ENCODE measurements at regions not wholly inside any gene's neighbourhood (a gene's known extent, or its start where the extent isn't known, plus 50 kb on each side); places are given as distances from the start of the nearest gene placed in this dataset.

DNA sequence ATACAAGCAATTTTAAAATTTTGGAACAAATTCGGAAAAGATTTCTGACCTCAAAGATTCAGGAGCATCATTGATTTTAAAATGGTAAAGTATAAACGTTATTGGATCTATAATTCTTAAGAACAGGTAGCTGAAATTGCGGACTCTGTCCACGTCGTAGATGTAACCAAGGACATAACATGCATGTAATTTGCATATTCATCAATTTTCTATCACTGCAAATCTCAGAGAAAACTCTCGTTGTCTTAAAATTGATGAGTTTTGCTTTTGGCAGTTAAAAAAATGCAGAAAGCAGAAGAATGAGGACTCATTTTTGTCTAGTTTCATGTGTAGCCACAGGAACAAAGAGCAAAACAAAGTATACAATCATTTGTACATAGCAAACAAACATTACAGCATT lies 1094.4 kb downstream of the SI start:
- Histone ChIP-seq H3K9me3 (no peaks in the 10 kb centered on the region), H3K4me1 (no peaks in the 10 kb centered on the region), H3K27me3 (no peaks in the 10 kb centered on the region), H3K9ac (no peak overlapping the region), H3K36me3 (no peaks in the 10 kb centered on the region), H3K27ac (no peak overlapping the region), H3K4me2 (no peak overlapping the region), H3K4me3 (no peak overlapping the region), H4K20me1 (no peaks in the 10 kb centered on the region)
- no peak for TF ChIP-seq Cebpa-rat (IDR thresholded peaks at IDR 0.05)

DNA sequence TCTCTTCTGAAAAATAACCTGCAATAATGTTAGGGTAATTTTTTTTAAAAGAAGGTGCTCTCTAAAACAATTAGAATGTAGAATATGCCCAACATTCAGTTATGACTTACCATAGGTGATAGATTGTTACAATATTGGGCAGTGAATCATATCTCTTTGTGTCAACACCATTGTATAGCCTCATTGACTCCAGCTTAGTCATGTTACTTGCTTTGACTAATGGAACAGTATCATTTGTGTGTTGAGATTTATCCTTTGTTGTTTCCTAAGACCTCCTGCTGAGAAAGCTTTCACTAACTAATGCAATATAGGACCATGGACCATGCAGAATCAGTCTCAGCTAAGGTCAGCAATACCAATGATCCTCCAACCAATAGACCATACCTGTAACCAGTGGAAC lies 1106.4 kb downstream of the SI start:
- H3K9ac ChIP-seq: no peak overlapping the region
- H3K27ac ChIP-seq: no peak overlapping the region
- TF ChIP-seq Cebpa-rat (IDR thresholded peaks at IDR 0.05): no peak
- H3K4me1 ChIP-seq: no peaks in the 10 kb centered on the region
- no peak overlapping the region for H3K4me2 ChIP-seq
- no peaks in the 10 kb centered on the region for H3K27me3 ChIP-seq
- no peak overlapping the region for H3K4me3 ChIP-seq
- H3K36me3 ChIP-seq: no peaks in the 10 kb centered on the region
- H3K9me3 ChIP-seq: no peaks in the 10 kb centered on the region
- no peaks in the 10 kb centered on the region for H4K20me1 ChIP-seq

DNA sequence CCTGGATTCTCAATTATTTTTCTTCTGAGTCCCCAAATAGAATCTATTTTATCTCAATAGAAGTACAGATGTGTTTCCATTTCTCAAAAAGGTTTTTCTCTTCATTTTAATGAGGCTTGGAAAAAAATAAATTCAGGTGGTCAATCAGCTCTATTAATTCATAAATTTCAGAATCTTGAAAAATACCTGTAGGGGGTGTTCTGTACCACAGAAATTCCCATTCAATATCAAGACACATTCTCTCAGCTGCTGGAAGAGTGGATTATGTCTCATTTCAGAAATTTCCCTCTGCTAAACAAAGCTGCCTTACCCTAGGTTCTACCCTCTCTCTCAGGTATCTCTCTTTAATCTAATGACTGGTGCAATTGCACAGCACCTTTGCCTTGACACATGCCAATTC lies 1121.2 kb downstream of the SI start:
- Histone ChIP-seq H3K36me3 (no peaks in the 10 kb centered on the region), H3K4me2 (no peak overlapping the region)
- no peak for TF ChIP-seq Cebpa-rat (IDR thresholded peaks at IDR 0.05)

DNA sequence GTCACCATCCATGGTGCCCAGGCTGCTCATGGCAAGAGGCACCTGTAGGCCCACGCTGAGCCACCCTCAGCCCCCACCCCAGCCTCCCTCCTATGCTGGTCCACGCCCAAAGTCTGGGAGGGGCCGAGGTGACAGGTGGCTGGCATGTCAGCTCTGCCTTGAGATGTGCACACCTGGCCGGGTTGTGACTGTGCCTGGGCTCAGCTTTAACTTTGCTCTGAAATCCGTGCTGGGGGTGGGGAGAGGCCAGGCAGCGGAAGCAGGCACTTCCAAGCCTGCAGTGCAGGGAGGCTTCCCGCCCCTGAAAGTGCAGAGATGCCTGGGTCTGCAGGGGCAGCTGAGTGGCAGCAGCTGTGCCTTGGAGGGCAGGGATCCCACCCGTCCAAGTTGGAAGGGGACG lies 1124.8 kb downstream of the SI start:
- Histone ChIP-seq H3K27me3 (no peaks in the 10 kb centered on the region), H3K9ac (no peak overlapping the region), H3K27ac (no peak overlapping the region), H4K20me1 (no peaks in the 10 kb centered on the region), H3K4me1 (no peaks in the 10 kb centered on the region), H3K36me3 (no peaks in the 10 kb centered on the region), H3K4me3 (no peak overlapping the region), H3K4me2 (no peak overlapping the region), H3K9me3 (no peaks in the 10 kb centered on the region)
- TF ChIP-seq Cebpa-rat (IDR thresholded peaks at IDR 0.05): no peak

More for the DNA sequence above, 1121.2 kb downstream of the SI start:
- no peak overlapping the region for H3K9ac ChIP-seq
- no peak overlapping the region for H3K27ac ChIP-seq
- H3K9me3 ChIP-seq: no peaks in the 10 kb centered on the region
- no peaks in the 10 kb centered on the region for H4K20me1 ChIP-seq
- no peaks in the 10 kb centered on the region for H3K27me3 ChIP-seq
- no peaks in the 10 kb centered on the region for H3K4me1 ChIP-seq
- no peak overlapping the region for H3K4me3 ChIP-seq

DNA sequence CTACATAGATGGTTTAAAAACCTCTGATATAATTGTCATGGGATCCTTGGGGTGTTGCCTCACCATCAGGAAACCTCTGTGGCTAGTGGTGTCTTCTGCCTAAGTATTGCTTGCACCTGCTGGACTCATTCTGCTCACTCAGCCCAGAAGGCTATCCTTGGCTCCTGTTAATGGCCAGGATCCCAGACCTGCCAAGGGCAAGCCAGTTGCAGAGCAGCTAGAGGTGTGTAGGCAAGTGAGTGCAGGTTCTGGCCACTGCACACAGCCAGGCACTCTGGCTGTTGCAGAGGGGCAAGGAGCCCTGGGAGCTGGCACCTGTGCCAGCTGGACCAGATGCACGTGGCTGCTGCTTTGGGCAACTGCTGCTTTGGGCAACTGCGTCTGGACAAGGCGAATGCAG lies 1125.8 kb downstream of the SI start:
- Histone ChIP-seq H3K9me3 (no peaks in the 10 kb centered on the region), H3K4me2 (no peak overlapping the region), H3K27me3 (no peaks in the 10 kb centered on the region), H3K9ac (no peak overlapping the region), H4K20me1 (no peaks in the 10 kb centered on the region), H3K4me1 (no peaks in the 10 kb centered on the region), H3K36me3 (no peaks in the 10 kb centered on the region), H3K4me3 (no peak overlapping the region), H3K27ac (no peak overlapping the region)
- TF ChIP-seq Cebpa-rat (IDR thresholded peaks at IDR 0.05): no peak

DNA sequence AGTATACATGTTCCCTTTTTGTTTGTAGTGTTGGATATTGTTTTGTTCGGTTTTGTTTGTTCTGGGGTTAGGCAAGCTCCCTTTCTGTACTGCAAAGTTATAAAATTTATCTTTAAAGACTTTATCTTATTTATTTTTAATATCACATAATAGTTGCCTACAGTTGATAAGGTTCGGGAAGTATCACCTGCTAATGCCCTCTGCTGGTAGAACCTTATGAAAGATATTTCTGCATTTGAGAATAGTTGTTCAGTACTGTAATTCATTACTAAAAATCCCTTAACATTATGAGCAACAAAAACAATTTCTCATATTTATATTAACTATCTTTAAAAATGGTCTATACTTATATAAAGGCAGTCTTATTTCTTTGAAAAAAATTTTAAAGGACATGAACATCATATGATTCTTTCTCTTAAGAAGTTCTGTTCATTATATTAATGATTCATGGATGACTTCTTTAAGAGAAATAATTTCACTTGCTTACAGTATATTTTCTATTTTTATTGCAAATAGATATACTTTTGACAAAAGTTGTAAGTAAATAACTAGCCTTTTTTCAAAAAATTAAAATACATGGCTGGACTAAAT lies 1126.8 kb downstream of the SI start:
- Histone ChIP-seq H3K9me3 (no peaks in the 10 kb centered on the region), H4K20me1 (no peaks in the 10 kb centered on the region), H3K27me3 (no peaks in the 10 kb centered on the region), H3K27ac (no peak overlapping the region), H3K4me2 (no peak overlapping the region), H3K4me3 (no peak overlapping the region), H3K9ac (no peak overlapping the region), H3K36me3 (no peaks in the 10 kb centered on the region), H3K4me1 (no peaks in the 10 kb centered on the region)
- no peak for TF ChIP-seq Cebpa-rat (IDR thresholded peaks at IDR 0.05)

DNA sequence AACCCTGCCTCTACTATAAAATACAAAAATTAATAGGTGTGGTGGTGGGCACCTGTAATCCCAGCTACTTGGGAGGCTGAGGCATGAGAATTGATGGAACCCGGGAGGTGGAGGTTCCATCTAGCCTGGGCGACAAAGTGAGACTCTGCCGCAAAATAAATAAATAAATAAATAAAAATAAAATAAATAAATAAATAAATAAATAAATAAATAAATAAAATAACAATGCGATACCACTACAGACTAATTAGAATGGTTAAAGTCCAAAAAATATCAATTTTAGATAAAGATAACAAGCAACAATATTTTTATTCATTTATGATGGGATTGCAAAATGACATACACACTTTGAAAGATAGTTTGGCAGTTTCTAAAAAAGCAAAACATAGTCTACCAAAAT lies 1131.5 kb downstream of the SI start:
- Histone ChIP-seq H3K9ac (no peak overlapping the region), H4K20me1 (no peaks in the 10 kb centered on the region), H3K27me3 (no peaks in the 10 kb centered on the region), H3K9me3 (no peaks in the 10 kb centered on the region), H3K36me3 (no peaks in the 10 kb centered on the region), H3K27ac (no peak overlapping the region), H3K4me1 (no peaks in the 10 kb centered on the region), H3K4me2 (no peak overlapping the region), H3K4me3 (no peak overlapping the region)
- no peak for TF ChIP-seq Cebpa-rat (IDR thresholded peaks at IDR 0.05)

DNA sequence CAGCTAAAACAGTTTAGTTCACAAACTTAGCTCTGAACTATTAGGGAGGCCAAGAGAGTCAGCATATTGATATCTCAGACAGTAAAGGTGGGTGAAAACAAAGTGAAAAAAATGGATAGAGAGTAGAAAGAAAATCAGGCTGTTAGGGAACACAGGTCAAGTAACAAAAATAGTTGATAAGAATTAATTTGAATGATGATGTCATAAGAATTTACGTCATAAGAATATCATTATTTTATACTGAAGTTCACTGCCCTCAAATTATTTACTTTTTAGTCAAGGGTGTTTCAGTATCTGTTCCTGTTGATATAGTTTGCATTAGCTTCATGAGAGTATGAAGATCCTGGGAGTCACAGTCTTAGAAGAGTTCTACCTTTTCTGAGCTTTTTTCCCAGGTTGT lies 1134.6 kb downstream of the SI start:
- Histone ChIP-seq H3K4me2 (no peak overlapping the region), H3K27me3 (no peaks in the 10 kb centered on the region), H3K4me3 (no peak overlapping the region), H3K9me3 (no peaks in the 10 kb centered on the region), H3K9ac (no peak overlapping the region), H3K4me1 (no peaks in the 10 kb centered on the region), H3K27ac (no peak overlapping the region), H4K20me1 (no peaks in the 10 kb centered on the region), H3K36me3 (no peaks in the 10 kb centered on the region)
- no peak for TF ChIP-seq Cebpa-rat (IDR thresholded peaks at IDR 0.05)

DNA sequence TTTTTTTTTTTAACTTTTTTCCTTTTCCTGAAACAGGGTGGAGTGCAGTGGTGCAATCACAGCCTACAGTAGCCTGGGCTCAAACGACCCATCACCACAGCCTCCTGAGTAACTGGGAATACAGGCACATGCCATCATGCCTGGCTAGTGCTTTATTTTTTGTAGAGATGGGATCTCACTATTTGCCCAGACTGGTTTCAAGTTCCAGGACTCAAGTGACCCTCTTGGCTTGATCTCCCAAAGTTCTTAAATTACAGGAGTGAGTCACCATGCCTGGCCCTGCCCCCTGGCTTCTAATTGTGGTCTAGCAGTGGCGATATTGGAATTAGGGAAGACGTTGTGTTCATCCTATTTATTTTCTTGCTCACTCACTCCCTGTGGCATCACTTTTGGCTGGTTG lies 1138.4 kb downstream of the SI start:
- Histone ChIP-seq H3K9ac (no peak overlapping the region), H3K4me3 (no peak overlapping the region), H3K27ac (no peak overlapping the region), H3K9me3 (no peaks in the 10 kb centered on the region), H3K4me1 (no peaks in the 10 kb centered on the region), H3K4me2 (no peak overlapping the region), H4K20me1 (no peaks in the 10 kb centered on the region), H3K27me3 (no peaks in the 10 kb centered on the region), H3K36me3 (no peaks in the 10 kb centered on the region)
- TF ChIP-seq Cebpa-rat (IDR thresholded peaks at IDR 0.05): no peak

DNA sequence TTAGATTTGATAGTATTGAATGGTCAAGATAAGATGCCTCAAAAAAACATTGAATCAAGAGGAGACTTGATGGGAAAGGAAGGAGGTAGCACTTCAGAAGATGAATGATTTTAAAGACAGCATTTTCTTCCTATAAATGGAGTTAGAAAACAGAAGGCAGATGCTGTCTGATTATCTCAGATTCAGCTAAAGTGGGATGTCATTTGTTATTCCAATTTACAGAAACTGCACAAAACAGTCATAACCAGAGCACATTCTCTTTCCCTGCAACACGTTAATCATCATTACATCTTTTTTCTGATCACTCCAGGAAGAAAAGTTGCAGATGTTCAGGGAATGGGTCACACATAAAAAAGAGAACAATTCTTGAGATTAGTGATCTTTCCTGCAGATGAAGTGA lies 1141.8 kb downstream of the SI start:
- no peak overlapping the region for H3K27ac ChIP-seq
- H3K4me1 ChIP-seq: no peaks in the 10 kb centered on the region
- no peaks in the 10 kb centered on the region for H3K27me3 ChIP-seq
- no peaks in the 10 kb centered on the region for H4K20me1 ChIP-seq
- H3K9me3 ChIP-seq: no peaks in the 10 kb centered on the region
- H3K9ac ChIP-seq: no peak overlapping the region
- no peaks in the 10 kb centered on the region for H3K36me3 ChIP-seq
- no peak overlapping the region for H3K4me3 ChIP-seq
- H3K4me2 ChIP-seq: no peak overlapping the region
- TF ChIP-seq Cebpa-rat (IDR thresholded peaks at IDR 0.05): no peak

DNA sequence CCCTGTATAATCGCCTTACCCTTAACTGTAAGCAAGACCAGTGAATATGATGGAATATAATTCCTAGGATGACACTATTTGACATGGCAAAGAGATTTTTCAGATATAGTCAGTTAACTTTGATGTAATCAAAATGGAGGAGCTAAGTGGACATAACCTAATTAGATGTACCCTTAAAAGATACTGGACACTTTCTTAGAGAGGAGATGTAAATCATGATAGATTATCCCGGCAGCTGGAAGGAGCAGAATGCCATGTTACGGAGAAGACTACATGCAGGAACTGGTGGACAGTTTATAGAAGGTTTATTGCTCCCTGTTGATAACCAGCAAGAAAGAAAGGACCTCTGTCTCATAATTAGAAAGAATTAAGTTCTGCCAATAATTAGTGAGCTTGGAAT lies 1142.9 kb downstream of the SI start:
- Histone ChIP-seq H3K27me3 (no peaks in the 10 kb centered on the region), H3K4me1 (no peaks in the 10 kb centered on the region), H3K9ac (no peak overlapping the region), H3K4me3 (no peak overlapping the region), H3K27ac (no peak overlapping the region), H3K9me3 (no peaks in the 10 kb centered on the region), H3K36me3 (no peaks in the 10 kb centered on the region), H3K4me2 (no peak overlapping the region), H4K20me1 (no peaks in the 10 kb centered on the region)
- no peak for TF ChIP-seq Cebpa-rat (IDR thresholded peaks at IDR 0.05)

All from BLaER1 (cell line).